Mesendoderm (in vitro differentiated cells): ENCODE measurements at regions not wholly inside any gene's neighbourhood (a gene's known extent, or its start where the extent isn't known, plus 50 kb on each side); places are given as distances from the start of the nearest gene placed in this dataset.

Experiments
- DNase-seq: peaks from one replicate; pipeline ENCODE4 v3.0.0; 2013
- H2AK5ac ChIP-seq: 2 replicates; pipeline ENCODE4 v1.6.1; 2013; ENCODE audit warnings: low read length, inconsistent platforms
- H2BK120ac ChIP-seq: 2 replicates; pipeline ENCODE4 v1.6.1; 2013; ENCODE audit warnings: low read depth, mild to moderate bottlenecking, low read length, moderate library complexity, mixed read lengths
- H2BK15ac ChIP-seq: replicated peaks from 2 replicates; pipeline ENCODE4 v1.6.1; 2013; ENCODE audit warnings: low read depth, mild to moderate bottlenecking, moderate library complexity
- H2BK5ac ChIP-seq: 2 replicates; pipeline ENCODE4 v1.6.1; 2013; ENCODE audit warnings: low read length, inconsistent platforms
- H3K18ac ChIP-seq: 2 replicates; pipeline ENCODE4 v1.6.1; 2013; ENCODE audit warnings: mild to moderate bottlenecking, low read length, mixed read lengths
- H3K23ac ChIP-seq: one replicate; pipeline ENCODE4 v1.6.1; 2013; ENCODE audit warnings: low read length
- H3K27ac ChIP-seq: 2 replicates; pipeline ENCODE4 v1.5.1; 2013; ENCODE audit warnings: low read depth, mild to moderate bottlenecking, inconsistent platforms, low read length, moderate library complexity
- H3K27me3 ChIP-seq: 2 replicates; pipeline ENCODE4 v1.6.1; 2013; ENCODE audit warnings: low read length, control low read depth, mild to moderate bottlenecking, inconsistent platforms; ENCODE audit not compliant: insufficient read depth, poor library complexity
- H3K36me3 ChIP-seq: 2 replicates; pipeline ENCODE4 v1.6.1; 2013; ENCODE audit warnings: low read length, inconsistent platforms; ENCODE audit not compliant: control insufficient read depth, insufficient read depth
- H3K4ac ChIP-seq: one replicate; pipeline ENCODE4 v1.6.1; 2013; ENCODE audit warnings: low read depth, mild to moderate bottlenecking, low read length, moderate library complexity
- H3K4me1 ChIP-seq: 2 replicates; pipeline ENCODE4 v1.6.1; 2013; ENCODE audit warnings: low read depth, low read length, inconsistent platforms; ENCODE audit not compliant: control insufficient read depth
- H3K4me2 ChIP-seq: 2 replicates; pipeline ENCODE4 v1.6.1; 2013; ENCODE audit warnings: low read length
- H3K4me3 ChIP-seq: 2 replicates; pipeline ENCODE4 v1.5.1; 2013; ENCODE audit warnings: mild to moderate bottlenecking, low read length
- H3K56ac ChIP-seq: one replicate; pipeline ENCODE4 v1.6.1; 2013; ENCODE audit warnings: low read length
- H3K79me1 ChIP-seq: 2 replicates; pipeline ENCODE4 v1.6.1; 2013; ENCODE audit warnings: low read length, inconsistent platforms
- H3K79me2 ChIP-seq: 2 replicates; pipeline ENCODE4 v1.6.1; 2013; ENCODE audit warnings: mild to moderate bottlenecking, low read length; ENCODE audit not compliant: control insufficient read depth, insufficient read depth
- H3K9ac ChIP-seq: 2 replicates; pipeline ENCODE4 v1.6.1; 2013; ENCODE audit warnings: low read length, inconsistent platforms
- H4K5ac ChIP-seq: one replicate; pipeline ENCODE4 v1.6.1; 2013; ENCODE audit warnings: low read length
- H4K8ac ChIP-seq: one replicate; pipeline ENCODE4 v1.6.1; 2013; ENCODE audit warnings: low read depth, mild to moderate bottlenecking, control low read depth, low read length, moderate library complexity
- WGBS: extraction: QIAGEN DNeasy Blood & Tissue Kit; methylation state at CpG from one replicate; pipeline ENCODE4 v1.1.7; 2013; ENCODE audit warnings: low lambda C conversion rate, missing lambda C conversion rate; ENCODE audit not compliant: insufficient coverage; ENCODE audit errors: extremely low coverage; 5-methylcytosine and 5-hydroxymethylcytosine counted together

DNA sequence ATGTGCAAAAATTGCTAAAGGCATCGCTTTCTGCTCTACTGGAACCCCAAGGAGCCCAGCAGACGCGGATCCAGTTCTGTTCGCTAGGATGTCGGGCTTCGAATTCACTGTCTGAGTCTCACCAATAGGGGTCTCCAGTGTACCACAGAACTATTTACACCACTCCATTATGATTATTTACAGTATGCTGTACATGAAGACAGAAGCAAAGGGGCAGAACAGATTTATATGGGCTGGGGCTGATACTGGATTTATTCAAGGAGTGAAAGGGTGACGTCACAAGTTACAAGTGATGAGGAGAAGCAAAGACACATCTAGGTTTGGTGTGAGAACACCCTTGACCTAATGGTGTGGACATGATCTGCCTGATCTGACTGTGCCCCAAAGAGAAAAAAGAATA is 185.3 kb upstream of the ATP5MC3 start:
- H2AK5ac ChIP-seq = no peak overlapping the region
- no peak overlapping the region for H4K5ac ChIP-seq
- H3K27ac ChIP-seq = no peak overlapping the region
- no peaks in the 10 kb centered on the region for H3K79me2 ChIP-seq
- H3K4me1 ChIP-seq = no peaks in the 10 kb centered on the region
- no peak overlapping the region for H3K23ac ChIP-seq
- H3K4me2 ChIP-seq = no peak overlapping the region
- H3K79me1 ChIP-seq = no peaks in the 10 kb centered on the region
- H2BK120ac ChIP-seq = no peak overlapping the region
- no peak overlapping the region for H2BK5ac ChIP-seq
- no peak overlapping the region for H3K56ac ChIP-seq
- H3K36me3 ChIP-seq = no peaks in the 10 kb centered on the region
- no peak overlapping the region for H3K4ac ChIP-seq
- no CpG with 5 or more reads among the region's 7 CpGs for WGBS
- H3K9ac ChIP-seq = no peak overlapping the region
- no peaks in the 10 kb centered on the region for H3K27me3 ChIP-seq
- no peak overlapping the region for H3K4me3 ChIP-seq
- no peak overlapping the region for H2BK15ac ChIP-seq
- no peak overlapping the region for H4K8ac ChIP-seq
- no peak overlapping the region for H3K18ac ChIP-seq
- peak; percentile 53 for DNase-seq

DNA sequence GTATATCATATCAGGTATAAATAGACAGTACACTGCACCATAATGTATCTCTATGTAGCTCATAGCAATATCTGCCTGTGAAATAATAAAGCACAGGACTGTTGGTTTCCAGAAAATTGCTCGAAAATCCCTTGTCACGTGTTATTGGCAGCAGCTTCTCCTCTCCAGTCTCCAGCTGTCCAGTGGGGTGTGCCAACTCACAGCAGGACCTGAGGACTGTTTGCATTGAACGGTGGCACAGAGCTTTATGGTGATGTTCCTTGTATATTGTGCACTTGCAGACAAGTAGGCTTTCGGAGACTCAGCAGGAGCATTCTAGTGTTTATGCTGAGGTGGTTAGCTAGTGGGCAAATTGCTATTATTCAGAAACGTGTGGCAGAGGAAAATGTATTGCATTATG is 182.2 kb upstream of the ATP5MC3 start:
- DNase-seq = no peak
- Histone ChIP-seq H3K23ac (no peak overlapping the region), H2BK120ac (no peak overlapping the region), H3K4me3 (no peak overlapping the region), H2BK15ac (no peak overlapping the region), H3K79me2 (no peaks in the 10 kb centered on the region), H4K5ac (no peak overlapping the region), H3K79me1 (no peaks in the 10 kb centered on the region), H3K27me3 (no peaks in the 10 kb centered on the region), H3K9ac (no peak overlapping the region), H3K4me1 (no peaks in the 10 kb centered on the region), H2AK5ac (no peak overlapping the region), H3K4me2 (no peak overlapping the region), H3K18ac (no peak overlapping the region), H3K56ac (no peak overlapping the region), H4K8ac (no peak overlapping the region), H3K4ac (no peak overlapping the region), H2BK5ac (no peak overlapping the region), H3K27ac (no peak overlapping the region), H3K36me3 (no peaks in the 10 kb centered on the region)
- WGBS = no CpG with 5 or more reads among the region's 5 CpGs

DNA sequence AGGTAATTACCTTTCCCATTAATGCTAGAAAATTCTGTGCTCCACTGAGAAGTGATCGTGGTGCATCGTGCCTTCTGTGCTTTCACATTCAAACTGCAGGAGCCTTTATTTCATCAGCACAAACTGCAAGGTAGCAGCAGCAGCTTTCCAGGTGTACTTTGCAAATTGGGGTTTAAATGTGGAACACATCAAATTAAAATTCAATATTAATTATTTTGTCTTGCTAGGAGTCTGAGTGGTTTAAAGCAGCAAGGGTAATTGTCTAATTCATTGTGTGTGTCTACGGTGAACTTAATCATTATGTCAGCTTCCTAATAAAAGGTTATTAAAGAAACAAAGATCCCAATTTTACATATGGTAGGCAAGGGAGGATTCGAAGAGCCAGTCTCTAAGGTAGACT is 180.8 kb upstream of the ATP5MC3 start:
- DNase-seq = no peak
- H3K27me3 ChIP-seq = no peaks in the 10 kb centered on the region
- no peak overlapping the region for H3K4me2 ChIP-seq
- no peak overlapping the region for H3K18ac ChIP-seq
- no peak overlapping the region for H4K8ac ChIP-seq
- no peak overlapping the region for H3K9ac ChIP-seq
- H3K27ac ChIP-seq = no peak overlapping the region
- H3K79me1 ChIP-seq = no peaks in the 10 kb centered on the region
- H2BK15ac ChIP-seq = no peak overlapping the region
- no peak overlapping the region for H3K4ac ChIP-seq
- no peak overlapping the region for H3K56ac ChIP-seq
- WGBS = no CpG with 5 or more reads among the region's 4 CpGs
- H2BK120ac ChIP-seq = no peak overlapping the region
- no peaks in the 10 kb centered on the region for H3K36me3 ChIP-seq
- H4K5ac ChIP-seq = no peak overlapping the region
- no peaks in the 10 kb centered on the region for H3K79me2 ChIP-seq
- H2AK5ac ChIP-seq = no peak overlapping the region
- no peak overlapping the region for H3K4me3 ChIP-seq
- no peak overlapping the region for H3K23ac ChIP-seq
- no peak overlapping the region for H2BK5ac ChIP-seq
- no peaks in the 10 kb centered on the region for H3K4me1 ChIP-seq

DNA sequence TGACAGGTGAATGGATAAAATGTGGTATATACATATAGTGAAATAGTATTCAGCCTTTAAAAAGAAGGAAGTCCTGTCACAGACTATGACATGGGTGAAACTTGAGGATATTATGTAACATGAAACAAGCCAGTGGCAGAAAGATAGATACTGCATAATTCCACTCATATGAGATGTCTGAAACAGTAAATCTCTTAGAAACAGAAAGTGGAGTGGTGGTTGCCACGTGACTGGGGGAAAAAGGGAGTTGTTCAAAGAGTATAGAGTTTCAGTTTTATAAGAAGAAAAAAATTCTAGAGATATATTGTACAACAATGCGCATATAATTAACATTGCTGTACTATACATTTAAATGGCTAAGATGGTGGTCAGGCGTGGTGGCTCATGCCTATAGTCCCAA is 178.2 kb upstream of the ATP5MC3 start:
- H3K4me3 ChIP-seq = no peak overlapping the region
- no peak overlapping the region for H3K56ac ChIP-seq
- no peak overlapping the region for H3K23ac ChIP-seq
- H2BK15ac ChIP-seq = no peak overlapping the region
- no peak overlapping the region for H2BK5ac ChIP-seq
- H3K9ac ChIP-seq = no peak overlapping the region
- H4K5ac ChIP-seq = no peak overlapping the region
- H3K4me2 ChIP-seq = no peak overlapping the region
- H2AK5ac ChIP-seq = no peak overlapping the region
- H3K27ac ChIP-seq = no peak overlapping the region
- H3K18ac ChIP-seq = no peak overlapping the region
- H3K79me1 ChIP-seq = no peaks in the 10 kb centered on the region
- no peak overlapping the region for H4K8ac ChIP-seq
- no CpG with 5 or more reads among the region's 3 CpGs for WGBS
- H3K4me1 ChIP-seq = no peaks in the 10 kb centered on the region
- H3K4ac ChIP-seq = no peak overlapping the region
- no peaks in the 10 kb centered on the region for H3K27me3 ChIP-seq
- H2BK120ac ChIP-seq = no peak overlapping the region
- H3K79me2 ChIP-seq = no peaks in the 10 kb centered on the region
- H3K36me3 ChIP-seq = no peaks in the 10 kb centered on the region
- no peak for DNase-seq

DNA sequence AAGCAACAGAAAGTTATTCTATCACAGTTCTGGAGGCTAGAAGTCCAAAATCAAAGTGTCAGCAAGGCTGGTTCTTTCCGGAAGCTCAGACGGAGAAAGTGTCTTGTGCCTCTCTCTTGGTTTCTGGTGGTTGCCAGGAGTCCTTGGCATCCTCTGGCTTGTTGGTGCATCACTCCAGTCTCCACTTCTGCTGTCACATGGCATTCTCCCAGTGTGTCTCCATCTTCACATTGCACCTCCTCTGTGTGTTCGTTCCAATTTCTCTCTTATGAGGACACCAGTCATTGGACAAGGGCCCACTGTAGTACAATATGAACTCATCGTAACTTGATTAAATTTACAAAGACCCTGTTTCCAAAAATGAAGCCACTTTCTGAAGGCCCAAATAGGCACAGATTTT is 175.4 kb upstream of the ATP5MC3 start:
- no peak overlapping the region for H3K27ac ChIP-seq
- no peak overlapping the region for H3K23ac ChIP-seq
- no peak overlapping the region for H4K8ac ChIP-seq
- no peak overlapping the region for H3K4ac ChIP-seq
- H3K18ac ChIP-seq = no peak overlapping the region
- H3K9ac ChIP-seq = no peak overlapping the region
- WGBS = no CpG with 5 or more reads among the region's 4 CpGs
- H3K4me1 ChIP-seq = no peaks in the 10 kb centered on the region
- no peak overlapping the region for H4K5ac ChIP-seq
- H3K4me3 ChIP-seq = no peak overlapping the region
- H3K56ac ChIP-seq = no peak overlapping the region
- no peaks in the 10 kb centered on the region for H3K36me3 ChIP-seq
- no peak overlapping the region for H2BK15ac ChIP-seq
- no peak overlapping the region for H2BK120ac ChIP-seq
- no peaks in the 10 kb centered on the region for H3K79me1 ChIP-seq
- H2BK5ac ChIP-seq = no peak overlapping the region
- no peaks in the 10 kb centered on the region for H3K79me2 ChIP-seq
- H3K27me3 ChIP-seq = no peaks in the 10 kb centered on the region
- no peak overlapping the region for H2AK5ac ChIP-seq
- no peak for DNase-seq
- H3K4me2 ChIP-seq = no peak overlapping the region

DNA sequence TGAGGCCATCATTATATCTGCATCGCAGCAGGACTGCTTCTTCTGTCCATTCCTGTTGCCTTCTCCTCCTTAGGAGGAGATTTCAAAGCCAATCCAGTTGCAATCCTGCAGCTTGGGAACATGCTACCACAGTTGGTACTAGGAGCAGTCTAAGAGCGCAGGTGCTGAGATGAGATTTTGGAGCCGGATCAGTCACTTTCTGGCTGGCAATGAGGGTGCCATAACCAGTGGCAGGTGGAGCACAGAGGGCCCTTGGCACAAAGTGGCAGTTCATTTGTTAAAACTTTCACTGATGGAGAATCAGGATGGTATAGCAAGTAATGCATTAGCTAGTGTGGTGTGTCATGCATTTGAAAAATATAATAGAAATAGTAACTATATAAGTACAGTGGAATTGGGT is 173.7 kb upstream of the ATP5MC3 start:
- Histone ChIP-seq H2AK5ac (no peak overlapping the region), H3K27ac (no peak overlapping the region), H3K79me2 (no peaks in the 10 kb centered on the region), H3K23ac (no peak overlapping the region), H3K4ac (no peak overlapping the region), H3K36me3 (no peaks in the 10 kb centered on the region), H3K4me3 (no peak overlapping the region), H2BK15ac (no peak overlapping the region), H2BK120ac (no peak overlapping the region), H4K8ac (no peak overlapping the region), H4K5ac (no peak overlapping the region), H3K79me1 (no peaks in the 10 kb centered on the region), H3K4me2 (no peak overlapping the region), H3K27me3 (no peaks in the 10 kb centered on the region), H3K4me1 (no peaks in the 10 kb centered on the region), H3K18ac (no peak overlapping the region), H3K56ac (no peak overlapping the region), H2BK5ac (no peak overlapping the region), H3K9ac (no peak overlapping the region)
- no CpG with 5 or more reads among the region's 3 CpGs for WGBS
- no peak for DNase-seq
